ENCODE measurements at regions not wholly inside any gene's neighbourhood (a gene's known extent, or its start where the extent isn't known, plus 50 kb on each side); places are given as distances from the start of the nearest gene placed in this dataset.

DNA sequence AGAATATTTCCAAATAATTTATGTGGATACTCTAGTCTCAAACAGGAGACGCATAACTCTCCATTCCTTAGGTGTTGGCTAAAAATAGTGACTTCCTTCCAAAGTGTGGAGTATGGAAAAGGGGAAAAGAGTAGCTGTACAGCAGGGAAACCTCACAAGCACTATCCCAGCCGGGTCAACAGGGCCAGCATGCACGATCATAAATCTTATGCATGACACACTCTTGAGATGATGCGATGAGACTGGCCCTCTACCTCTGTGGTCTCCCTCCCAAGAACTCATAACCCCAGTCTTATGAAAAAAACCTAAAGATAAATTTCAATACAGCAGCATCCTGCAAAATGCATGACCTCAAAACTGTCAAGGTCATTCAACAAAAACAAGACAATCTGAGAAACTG lies 197.3 kb downstream of the TEX36 start:
- Histone ChIP-seq H3K27ac (no peak overlapping the region), H3K4me1 (no peaks in the 10 kb centered on the region), H3K27me3 (peaks cover 0 to 73% (median 15%) of the 10 kb centered on the region in 7 donors), H3K36me3 (no peaks in the 10 kb centered on the region), H3K9me3 (no peaks in the 10 kb centered on the region), H3K4me3 (no peak overlapping the region)
- intact Hi-C loops (cut with DNase I): no loop called here
- TF ChIP-seq, protein P1, sequence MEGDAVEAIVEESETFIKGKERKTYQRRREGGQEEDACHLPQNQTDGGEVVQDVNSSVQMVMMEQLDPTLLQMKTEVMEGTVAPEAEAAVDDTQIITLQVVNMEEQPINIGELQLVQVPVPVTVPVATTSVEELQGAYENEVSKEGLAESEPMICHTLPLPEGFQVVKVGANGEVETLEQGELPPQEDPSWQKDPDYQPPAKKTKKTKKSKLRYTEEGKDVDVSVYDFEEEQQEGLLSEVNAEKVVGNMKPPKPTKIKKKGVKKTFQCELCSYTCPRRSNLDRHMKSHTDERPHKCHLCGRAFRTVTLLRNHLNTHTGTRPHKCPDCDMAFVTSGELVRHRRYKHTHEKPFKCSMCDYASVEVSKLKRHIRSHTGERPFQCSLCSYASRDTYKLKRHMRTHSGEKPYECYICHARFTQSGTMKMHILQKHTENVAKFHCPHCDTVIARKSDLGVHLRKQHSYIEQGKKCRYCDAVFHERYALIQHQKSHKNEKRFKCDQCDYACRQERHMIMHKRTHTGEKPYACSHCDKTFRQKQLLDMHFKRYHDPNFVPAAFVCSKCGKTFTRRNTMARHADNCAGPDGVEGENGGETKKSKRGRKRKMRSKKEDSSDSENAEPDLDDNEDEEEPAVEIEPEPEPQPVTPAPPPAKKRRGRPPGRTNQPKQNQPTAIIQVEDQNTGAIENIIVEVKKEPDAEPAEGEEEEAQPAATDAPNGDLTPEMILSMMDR (IDR thresholded peaks at IDR 0.05): no peak
- no peak for DNase-seq
- 74 to 78% methylated on average over 4 of the region's 4 CpGs for WGBS, 2 donors
- no peak for ATAC-seq

DNA sequence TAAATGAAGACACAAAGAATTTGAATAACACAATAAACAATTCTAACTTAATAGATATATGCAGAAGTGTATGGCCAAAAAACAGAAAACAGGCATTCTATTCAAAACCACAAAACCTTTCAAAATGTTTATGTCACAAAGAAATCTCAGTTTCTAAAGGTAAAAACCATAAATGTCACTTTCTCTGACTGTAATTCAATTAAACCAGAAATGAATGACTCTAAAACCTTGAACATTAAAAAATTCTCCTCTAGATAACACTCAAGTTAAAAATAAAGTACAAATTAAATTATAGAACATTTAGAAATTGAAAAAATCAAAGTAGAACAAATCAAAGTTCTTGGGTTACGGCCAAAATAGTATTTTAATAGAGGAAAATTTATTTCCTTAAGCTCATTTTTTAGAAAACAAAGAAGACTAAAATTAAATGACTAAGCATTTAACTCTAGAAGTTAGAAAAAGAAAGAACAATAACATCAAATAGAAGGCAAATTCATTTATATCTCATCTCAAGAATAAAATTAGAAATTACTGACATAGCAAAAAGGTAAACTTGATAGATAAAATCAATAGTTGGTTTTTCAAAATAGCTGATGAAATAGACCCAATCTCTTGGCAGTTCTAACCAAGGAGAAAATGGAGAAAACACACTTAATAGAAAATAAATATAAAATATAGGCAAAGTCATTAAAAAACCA lies 198.8 kb downstream of the TEX36 start:
- H3K27me3 ChIP-seq: peaks cover 0 to 73% (median 24%) of the 10 kb centered on the region in 7 donors
- TF ChIP-seq, protein P1 (IDR thresholded peaks at IDR 0.05): no peak
- no peaks in the 10 kb centered on the region for H3K9me3 ChIP-seq
- no peak overlapping the region for H3K4me3 ChIP-seq
- 88 to 91% methylated on average over 1 of the region's 1 CpG for WGBS, 2 donors
- no peak for ATAC-seq
- intact Hi-C loops (cut with DNase I): no loop called here
- DNase-seq: no peak
- no peaks in the 10 kb centered on the region for H3K4me1 ChIP-seq
- H3K27ac ChIP-seq: no peak overlapping the region
- no peaks in the 10 kb centered on the region for H3K36me3 ChIP-seq

DNA sequence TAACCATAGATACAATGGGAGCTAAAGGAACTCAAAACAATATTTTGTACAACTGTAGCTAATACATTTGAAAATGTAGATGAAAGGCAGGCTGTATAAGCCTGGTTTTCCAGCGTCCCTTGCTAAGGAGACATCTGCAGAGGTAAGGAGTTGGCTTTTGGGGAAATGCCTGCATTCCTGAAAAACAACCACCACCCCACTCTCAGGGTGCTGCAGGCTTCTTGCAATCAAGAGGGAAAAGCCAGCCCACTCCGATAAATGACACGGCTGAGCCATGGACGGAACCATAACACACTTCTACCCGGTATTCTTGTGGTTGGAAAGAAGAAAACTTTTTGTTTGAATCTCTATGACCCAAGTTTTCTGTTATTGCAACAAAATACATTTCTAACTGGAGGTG lies 200.3 kb downstream of the TEX36 start:
- DNase-seq (no peak), ATAC-seq (no peak)
- H3K27ac ChIP-seq: no peak overlapping the region
- no peaks in the 10 kb centered on the region for H3K36me3 ChIP-seq
- WGBS, 2 donors: 44 to 51% methylated on average over 5 of the region's 5 CpGs
- H3K27me3 ChIP-seq: peaks cover 0 to 74% (median 26%) of the 10 kb centered on the region in 7 donors
- intact Hi-C loops (cut with DNase I): no loop called here
- no peaks in the 10 kb centered on the region for H3K4me1 ChIP-seq
- H3K4me3 ChIP-seq: no peak overlapping the region
- H3K9me3 ChIP-seq: no peaks in the 10 kb centered on the region
- TF ChIP-seq, protein P1 (IDR thresholded peaks at IDR 0.05): no peak

DNA sequence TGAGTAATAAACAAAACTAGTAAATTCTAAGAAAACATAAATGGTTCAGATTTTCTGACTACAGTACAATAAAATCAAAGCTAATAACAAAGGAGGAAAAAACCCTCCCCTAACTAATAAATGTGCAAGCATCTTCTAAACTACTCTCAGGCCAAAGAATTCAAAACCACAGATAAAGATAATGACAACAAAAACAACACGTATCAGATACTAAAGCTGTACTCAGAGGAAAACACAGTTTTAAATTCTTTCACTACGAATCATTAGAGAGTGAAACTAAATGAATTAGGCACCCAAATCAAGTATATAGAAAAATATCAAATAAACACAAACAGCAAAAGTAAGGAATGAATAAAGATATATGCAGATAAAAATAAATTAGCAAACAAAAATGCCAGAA lies 200.9 kb downstream of the TEX36 start:
- Histone ChIP-seq H3K27ac (no peak overlapping the region), H3K36me3 (no peaks in the 10 kb centered on the region), H3K4me3 (no peak overlapping the region), H3K9me3 (no peaks in the 10 kb centered on the region), H3K4me1 (no peaks in the 10 kb centered on the region), H3K27me3 (peaks cover 0 to 72% (median 26%) of the 10 kb centered on the region in 7 donors)
- no peak for DNase-seq
- ATAC-seq: no peak
- 35 to 36% methylated on average over 2 of the region's 2 CpGs for WGBS, 2 donors
- TF ChIP-seq, protein P1 (IDR thresholded peaks at IDR 0.05): no peak
- intact Hi-C loops (cut with DNase I): no loop called here
